Upper lobe of left lung (tissue), 6 donors: ENCODE measurements at regions not wholly inside any gene's neighbourhood (a gene's known extent, or its start where the extent isn't known, plus 50 kb on each side); places are given as distances from the start of the nearest gene placed in this dataset.

Source experiments
- ATAC-seq, 2 donors: fragments of 200-7000 bp; cut with Tn5 transposase; one replicate each; pipeline ENCODE4 v1.9.1; 2022; ENCODE audit warnings: mild to moderate bottlenecking in 2 of 2, moderate library complexity in 2 of 2; ENCODE audit not compliant: low FRiP score in 2 of 2
- DNase-seq, 2 donors: peaks; one replicate each; pipeline ENCODE4 v3.0.0-alpha.2; 2019 to 2020
- H3K27ac ChIP-seq, 4 donors: fragments of 200-600 bp; sonication (generic); one replicate each; pipeline ENCODE4 v1.5.1; 2016 to 2019
- H3K27me3 ChIP-seq, 4 donors: fragments of 200-600 bp; sonication (generic); one replicate each; pipeline ENCODE4 v1.5.1; 2017 to 2019
- H3K36me3 ChIP-seq, 4 donors: fragments of 200-600 bp; sonication (generic); one replicate each; pipeline ENCODE4 v1.5.1; 2016 to 2019
- H3K4me1 ChIP-seq, 4 donors: fragments of 200-600 bp; sonication (generic); one replicate each; pipeline ENCODE4 v1.5.1; 2018 to 2019
- H3K4me3 ChIP-seq, 4 donors: fragments of 200-600 bp; sonication (generic); one replicate each; pipeline ENCODE4 v1.5.1; 2017 to 2019; ENCODE audit warnings: mild to moderate bottlenecking in 2 of 4, moderate library complexity in 1 of 4
- H3K9me3 ChIP-seq, 4 donors: fragments of 200-600 bp; sonication (generic); one replicate each; pipeline ENCODE4 v1.5.1; 2018 to 2019
- EP300 ChIP-seq, 4 donors: sonication (generic); formaldehyde crosslinking; IDR thresholded peaks; one replicate each; pipeline ENCODE4 v1.5.1; 2017; ENCODE audit warnings: antibody characterized with exemption in 4 of 4, control low read depth in 2 of 4
- POLR2A ChIP-seq, 4 donors: fragments of 450-650 bp; IDR thresholded peaks; one replicate each; pipeline ENCODE4 v1.5.1; 2016 to 2017; ENCODE audit warnings: antibody characterized with exemption in 4 of 4, mild to moderate bottlenecking in 2 of 4
- POLR2AphosphoS5 ChIP-seq, 2 donors: sonication (generic); formaldehyde crosslinking; IDR thresholded peaks; one replicate each; pipeline ENCODE4 v1.5.1; 2017; ENCODE audit warnings: antibody characterized with exemption in 2 of 2
- WGBS, 2 donors: methylation state at CpG; one replicate each; pipeline ENCODE4 v1.1.5; 2017 to 2018; 5-methylcytosine and 5-hydroxymethylcytosine counted together
- TF ChIP-seq, protein P1 (sequence below), 6 experiments: fragments of 450-650 bp in 4 of 6; fragments of 200-600 bp in 2 of 6; sonication (generic) in 2 of 6; IDR thresholded peaks; one replicate each; pipeline ENCODE4 v1.5.1; 2016 to 2019; ENCODE audit warnings: antibody characterized with exemption in 6 of 6
- donor health status: DM: no; HTN: no; CAD: no; lungs with moderate emphysema.
- donor health status: DM: no; HTN: yes; CAD: no; lungs with severe emphysema.

DNA sequence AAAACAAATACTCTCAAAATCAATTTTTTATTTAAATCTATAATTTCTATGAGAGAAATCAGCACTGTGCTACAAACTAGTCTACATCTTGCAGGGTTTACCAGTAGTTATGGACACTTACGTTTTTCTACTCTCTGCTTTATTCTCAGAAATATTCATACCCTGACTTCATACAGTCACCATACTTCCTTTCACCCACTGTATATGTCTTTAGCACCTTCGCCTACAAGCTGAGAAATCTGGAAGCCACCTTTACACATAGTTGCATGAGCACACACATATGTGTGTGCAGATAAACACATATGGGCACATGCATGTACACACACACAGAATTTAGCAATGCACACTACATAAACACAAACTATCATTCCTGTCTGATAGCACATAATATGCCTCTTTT is 177.0 kb downstream of the ST8SIA4 start:
- 88 to 91% methylated on average over 2 of the region's 2 CpGs for WGBS, 2 donors
- no peak for TF ChIP-seq POLR2AphosphoS5 (IDR thresholded peaks at IDR 0.05)
- TF ChIP-seq EP300 (IDR thresholded peaks at IDR 0.05): no peak
- TF ChIP-seq, protein P1, sequence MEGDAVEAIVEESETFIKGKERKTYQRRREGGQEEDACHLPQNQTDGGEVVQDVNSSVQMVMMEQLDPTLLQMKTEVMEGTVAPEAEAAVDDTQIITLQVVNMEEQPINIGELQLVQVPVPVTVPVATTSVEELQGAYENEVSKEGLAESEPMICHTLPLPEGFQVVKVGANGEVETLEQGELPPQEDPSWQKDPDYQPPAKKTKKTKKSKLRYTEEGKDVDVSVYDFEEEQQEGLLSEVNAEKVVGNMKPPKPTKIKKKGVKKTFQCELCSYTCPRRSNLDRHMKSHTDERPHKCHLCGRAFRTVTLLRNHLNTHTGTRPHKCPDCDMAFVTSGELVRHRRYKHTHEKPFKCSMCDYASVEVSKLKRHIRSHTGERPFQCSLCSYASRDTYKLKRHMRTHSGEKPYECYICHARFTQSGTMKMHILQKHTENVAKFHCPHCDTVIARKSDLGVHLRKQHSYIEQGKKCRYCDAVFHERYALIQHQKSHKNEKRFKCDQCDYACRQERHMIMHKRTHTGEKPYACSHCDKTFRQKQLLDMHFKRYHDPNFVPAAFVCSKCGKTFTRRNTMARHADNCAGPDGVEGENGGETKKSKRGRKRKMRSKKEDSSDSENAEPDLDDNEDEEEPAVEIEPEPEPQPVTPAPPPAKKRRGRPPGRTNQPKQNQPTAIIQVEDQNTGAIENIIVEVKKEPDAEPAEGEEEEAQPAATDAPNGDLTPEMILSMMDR (IDR thresholded peaks at IDR 0.05): no peak
- TF ChIP-seq POLR2A (IDR thresholded peaks at IDR 0.05): no peak
- ATAC-seq: no peak

DNA sequence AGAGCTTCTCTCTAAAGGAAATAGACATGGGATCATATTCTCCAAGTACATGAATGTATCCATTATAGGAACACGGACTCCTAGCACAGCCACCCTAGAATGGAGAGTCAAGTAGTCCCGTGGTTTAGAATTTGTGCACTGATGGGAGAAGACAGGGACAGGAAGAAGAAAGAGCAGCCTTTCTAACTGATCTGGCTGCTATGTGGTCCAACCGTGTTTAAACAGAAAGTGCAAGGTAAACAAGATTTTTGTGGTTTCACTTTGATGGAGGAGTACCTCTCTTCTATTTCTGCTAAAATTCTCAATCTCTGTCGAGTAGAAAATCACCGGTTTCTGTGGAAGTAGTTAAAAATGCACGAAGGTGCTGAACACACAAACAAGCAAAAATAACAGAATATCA is 171.3 kb downstream of the ST8SIA4 start:
- Histone ChIP-seq H3K4me1 (peaks cover 0 to 3% (median 0%) of the 10 kb centered on the region in 4 donors), H3K27ac (no peak overlapping the region), H3K9me3 (no peaks in the 10 kb centered on the region), H3K27me3 (no peaks in the 10 kb centered on the region), H3K36me3 (no peaks in the 10 kb centered on the region), H3K4me3 (no peak overlapping the region)
- 25 to 29% methylated on average over 6 of the region's 6 CpGs for WGBS, 2 donors
- no peak for DNase-seq
- TF ChIP-seq POLR2AphosphoS5 (IDR thresholded peaks at IDR 0.05) (no peak), POLR2A (IDR thresholded peaks at IDR 0.05) (no peak), EP300 (IDR thresholded peaks at IDR 0.05) (no peak)
- TF ChIP-seq, protein P1 (IDR thresholded peaks at IDR 0.05): no peak
- ATAC-seq: no peak

More for the DNA sequence above, 177.0 kb downstream of the ST8SIA4 start:
- H3K4me1 ChIP-seq: no peaks in the 10 kb centered on the region
- no peaks in the 10 kb centered on the region for H3K36me3 ChIP-seq
- no peak overlapping the region for H3K4me3 ChIP-seq
- H3K27ac ChIP-seq: no peak overlapping the region
- DNase-seq: no peak
- no peaks in the 10 kb centered on the region for H3K27me3 ChIP-seq
- no peaks in the 10 kb centered on the region for H3K9me3 ChIP-seq

- ATAC-seq (peak in 1 of 2 donors; percentile 79), DNase-seq (no peak)
- TF ChIP-seq POLR2A (IDR thresholded peaks at IDR 0.05): no peak
- TF ChIP-seq POLR2AphosphoS5 (IDR thresholded peaks at IDR 0.05): no peak
- TF ChIP-seq EP300 (IDR thresholded peaks at IDR 0.05): no peak
- TF ChIP-seq, protein P1 (IDR thresholded peaks at IDR 0.05): no peak
- Histone ChIP-seq H3K36me3 (no peaks in the 10 kb centered on the region), H3K4me3 (no peak overlapping the region), H3K4me1 (no peaks in the 10 kb centered on the region), H3K9me3 (no peaks in the 10 kb centered on the region), H3K27ac (no peak overlapping the region), H3K27me3 (no peaks in the 10 kb centered on the region)
- 34 to 53% methylated on average over 1 of the region's 1 CpG for WGBS, 2 donors
Observed at GRCh38 chr5:100746730-100747129, 156.4 kb downstream of the ST8SIA4 start.

- Histone ChIP-seq H3K36me3 (no peaks in the 10 kb centered on the region), H3K27me3 (no peaks in the 10 kb centered on the region), H3K9me3 (no peaks in the 10 kb centered on the region), H3K4me3 (no peak overlapping the region), H3K4me1 (no peaks in the 10 kb centered on the region), H3K27ac (no peak overlapping the region)
- TF ChIP-seq, protein P1 (IDR thresholded peaks at IDR 0.05): no peak
- no peak for TF ChIP-seq POLR2A (IDR thresholded peaks at IDR 0.05)
- TF ChIP-seq POLR2AphosphoS5 (IDR thresholded peaks at IDR 0.05): no peak
- TF ChIP-seq EP300 (IDR thresholded peaks at IDR 0.05): no peak
- 83 to 86% methylated on average over 8 of the region's 8 CpGs for WGBS, 2 donors
- DNase-seq: no peak
- ATAC-seq: no peak
Observed at GRCh38 chr5:100749771-100750284, 153.3 kb downstream of the ST8SIA4 start.

DNA sequence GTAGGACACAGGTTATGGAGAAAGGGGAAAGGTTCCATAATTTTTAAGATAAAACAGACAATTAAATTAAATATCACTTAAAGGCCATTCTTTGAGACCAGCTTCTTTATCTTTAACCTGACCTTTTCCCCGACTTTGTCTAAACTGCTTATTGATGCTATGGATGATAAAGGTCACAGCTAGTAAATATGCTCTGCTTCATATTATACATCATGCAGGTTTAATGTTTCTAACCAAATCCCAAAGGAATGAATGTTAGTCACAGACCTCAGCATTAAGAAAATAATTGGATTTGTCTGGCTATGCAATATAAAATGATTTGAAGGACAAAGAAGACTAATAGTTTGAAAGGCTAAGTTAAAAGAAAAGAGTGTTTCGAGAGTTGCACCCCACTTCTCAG is 147.6 kb downstream of the ST8SIA4 start:
- ATAC-seq: no peak

More for the DNA sequence above, 147.6 kb downstream of the ST8SIA4 start:
- no peak overlapping the region for H3K27ac ChIP-seq
- TF ChIP-seq, protein P1 (IDR thresholded peaks at IDR 0.05): no peak
- TF ChIP-seq EP300 (IDR thresholded peaks at IDR 0.05) (no peak), POLR2AphosphoS5 (IDR thresholded peaks at IDR 0.05) (no peak), POLR2A (IDR thresholded peaks at IDR 0.05) (no peak)
- no peaks in the 10 kb centered on the region for H3K9me3 ChIP-seq
- no peaks in the 10 kb centered on the region for H3K27me3 ChIP-seq
- no peak for DNase-seq
- WGBS, 2 donors: 70 to 77% methylated on average over 2 of the region's 2 CpGs
- H3K4me1 ChIP-seq: no peaks in the 10 kb centered on the region
- no peak overlapping the region for H3K4me3 ChIP-seq
- H3K36me3 ChIP-seq: no peaks in the 10 kb centered on the region
